RPMI7951 (cell line): ENCODE measurements at regions not wholly inside any gene's neighbourhood (a gene's known extent, or its start where the extent isn't known, plus 50 kb on each side); places are given as distances from the start of the nearest gene placed in this dataset.

Source experiments
- DNase-seq: peaks from one replicate; pipeline ENCODE4 v3.0.0-alpha.2; 2012; ENCODE audit warnings: low read depth

DNA sequence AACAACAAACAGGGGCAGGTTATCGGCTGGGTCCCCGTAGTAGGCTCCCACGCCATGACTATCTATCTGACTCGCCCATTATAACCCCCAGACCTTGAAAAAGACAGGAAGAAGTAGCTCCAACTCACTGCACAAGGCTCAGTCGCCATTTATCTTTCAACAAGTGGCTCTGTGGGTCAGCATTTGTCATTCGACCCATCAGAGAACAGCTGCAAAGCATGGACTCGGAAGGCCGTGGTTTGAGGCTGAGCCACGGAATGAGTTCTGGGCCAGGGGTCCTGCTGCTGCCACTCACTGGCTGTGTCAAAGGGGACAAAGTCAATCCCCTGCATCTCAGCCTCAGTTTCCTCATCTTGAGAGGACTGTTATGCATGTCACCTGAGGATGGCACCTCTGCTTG, 131.0 kb downstream of the DMRTA2 start:
- DNase-seq: no peak

DNA sequence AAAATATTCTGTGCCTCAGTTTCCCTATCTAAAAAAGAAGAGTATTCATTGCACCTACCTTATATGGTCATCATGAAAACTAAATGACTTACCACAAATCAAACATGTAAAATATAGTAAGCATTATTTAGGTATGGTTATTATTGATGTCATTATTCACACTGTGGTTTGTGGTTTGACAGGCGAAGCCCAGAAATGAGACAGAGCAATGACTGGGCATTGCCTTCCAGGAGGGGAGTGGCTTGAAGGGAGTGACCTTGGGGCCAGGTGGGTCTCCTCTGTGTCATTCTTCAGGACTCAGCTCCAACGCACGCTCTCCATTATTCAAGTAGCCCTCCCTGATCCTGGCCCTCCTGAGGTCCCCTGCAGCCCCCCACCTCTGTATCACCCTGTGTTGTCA, 133.7 kb downstream of the DMRTA2 start:
- DNase-seq: no peak

DNA sequence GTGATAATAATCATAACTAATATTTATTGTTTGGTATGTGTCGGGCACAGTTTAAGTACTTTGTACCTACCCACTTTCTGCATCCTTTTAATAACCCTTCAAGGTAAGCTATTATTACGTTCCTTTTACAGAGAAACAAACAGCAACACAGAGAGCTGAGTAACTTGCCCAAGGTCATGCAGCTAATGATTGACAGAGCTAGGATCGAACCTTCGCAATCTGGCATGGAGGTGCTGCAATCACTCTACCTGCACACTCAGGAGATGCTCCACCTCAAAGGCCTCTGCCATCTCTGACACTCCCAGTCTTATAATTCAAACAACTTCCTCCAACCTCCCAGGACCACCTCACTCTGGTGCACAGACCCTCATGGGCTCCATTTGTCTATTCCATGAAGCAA, 137.2 kb downstream of the DMRTA2 start:
- no peak for DNase-seq

DNA sequence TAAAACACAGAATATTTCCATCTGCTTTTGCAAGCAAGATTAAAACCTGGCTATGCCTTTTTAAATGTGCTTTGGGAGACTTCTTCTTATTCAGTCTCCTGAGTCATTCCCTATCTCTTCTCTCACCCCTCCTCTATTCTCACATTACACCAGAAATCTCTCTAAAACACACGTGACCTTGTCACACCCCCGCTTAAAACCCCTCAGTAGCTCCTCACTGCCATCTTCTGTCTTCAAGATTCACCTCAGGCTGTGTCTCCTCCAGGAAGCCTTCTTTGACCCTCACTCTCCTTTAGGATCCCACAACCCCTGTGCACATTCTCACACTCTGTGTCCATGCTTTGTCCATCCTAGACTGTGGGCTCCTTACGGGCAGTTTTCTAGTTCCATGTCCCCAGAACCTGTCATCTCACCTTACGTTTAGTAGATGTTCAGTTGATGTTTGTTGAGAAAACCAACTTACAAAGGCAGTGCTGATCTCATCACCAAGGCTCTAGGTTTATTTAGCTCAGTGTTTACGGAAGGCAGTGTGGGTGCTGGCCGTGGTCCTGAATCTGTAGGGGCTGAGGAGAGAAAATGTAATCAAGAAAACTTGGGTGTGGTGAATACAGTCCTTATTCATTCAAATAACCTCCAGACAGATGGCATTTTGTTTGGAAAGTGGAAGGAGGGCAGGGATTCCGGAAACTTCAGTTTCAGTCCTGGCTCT, 143.5 kb downstream of the DMRTA2 start:
- no peak for DNase-seq

DNA sequence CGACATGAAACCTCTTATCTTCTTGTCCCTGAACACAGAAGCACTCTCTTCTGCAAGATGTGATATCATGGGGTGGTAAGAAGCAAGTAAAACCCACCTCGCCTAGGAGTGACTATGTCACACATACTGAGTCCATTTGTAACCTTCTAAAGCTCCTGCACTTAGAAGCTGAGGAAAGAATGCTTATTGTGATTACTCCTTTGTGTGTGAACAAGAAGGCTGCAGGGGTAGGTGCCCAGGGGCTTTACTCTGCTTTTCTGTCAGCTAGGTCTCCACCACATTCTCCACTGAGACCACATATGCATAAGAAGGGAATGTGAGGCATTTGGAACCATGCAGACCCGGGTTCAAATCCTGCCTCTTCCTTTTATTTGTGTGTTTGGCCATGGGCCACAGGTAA, 144.3 kb downstream of the DMRTA2 start:
- no peak for DNase-seq

DNA sequence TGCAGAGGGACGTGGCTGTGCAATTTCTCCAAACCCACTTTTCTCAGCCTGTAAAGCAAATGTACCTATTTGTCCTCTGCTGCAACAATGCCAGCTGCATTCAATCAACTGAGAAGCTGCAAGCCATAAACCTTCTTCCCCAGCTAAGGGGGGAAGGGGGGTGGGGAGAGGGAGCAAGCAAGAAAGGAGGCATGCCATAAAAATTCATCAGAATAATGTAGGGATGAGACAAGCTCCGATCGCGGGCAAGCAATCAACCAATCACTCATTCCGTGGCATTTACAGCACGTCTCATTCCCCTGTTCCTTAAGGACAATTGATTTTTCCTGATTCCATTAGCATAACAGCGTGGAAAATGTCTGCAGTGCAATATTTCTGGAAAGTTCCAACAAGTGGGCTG, 144.8 kb downstream of the DMRTA2 start:
- DNase-seq: no peak

DNA sequence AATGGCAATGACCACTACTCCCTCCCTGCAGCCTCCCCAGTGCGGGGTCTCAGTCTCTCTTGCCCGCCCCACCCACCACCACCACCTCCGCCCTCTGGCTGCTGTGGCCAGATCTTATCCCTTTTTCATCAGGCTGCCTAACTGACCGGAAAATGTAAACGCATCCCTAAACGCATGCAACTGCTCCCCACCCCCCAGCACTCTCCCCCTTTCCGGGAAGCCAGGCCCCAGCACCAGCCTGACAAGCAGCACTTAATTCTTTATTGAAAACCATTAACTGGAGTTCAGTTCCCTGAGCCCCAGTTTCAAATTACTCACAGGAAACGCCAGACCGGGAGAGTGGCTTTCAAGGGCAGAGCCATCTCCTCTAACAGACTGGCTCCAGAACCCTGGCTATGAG, 147.7 kb downstream of the DMRTA2 start:
- DNase-seq: no peak

DNA sequence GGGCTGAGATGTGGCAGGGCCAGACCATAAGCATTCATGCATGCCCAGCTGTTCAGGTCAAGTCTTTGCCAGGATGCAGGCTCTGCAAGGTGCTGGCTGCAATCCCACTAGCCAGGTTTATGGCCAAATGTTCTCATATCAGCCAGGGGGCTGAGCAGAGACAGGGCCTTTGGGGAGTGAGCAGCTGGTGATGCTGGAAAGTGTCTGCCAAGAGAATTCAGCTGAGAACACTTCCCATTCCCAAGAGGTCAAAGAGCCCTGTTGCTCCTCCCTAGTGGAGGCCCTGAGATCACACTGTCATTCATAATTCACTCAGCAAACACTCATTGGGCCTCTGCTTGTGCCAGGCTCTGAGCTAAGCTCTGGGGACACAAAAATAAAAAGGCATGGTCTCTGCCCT, 150.3 kb downstream of the DMRTA2 start:
- DNase-seq: no peak

DNA sequence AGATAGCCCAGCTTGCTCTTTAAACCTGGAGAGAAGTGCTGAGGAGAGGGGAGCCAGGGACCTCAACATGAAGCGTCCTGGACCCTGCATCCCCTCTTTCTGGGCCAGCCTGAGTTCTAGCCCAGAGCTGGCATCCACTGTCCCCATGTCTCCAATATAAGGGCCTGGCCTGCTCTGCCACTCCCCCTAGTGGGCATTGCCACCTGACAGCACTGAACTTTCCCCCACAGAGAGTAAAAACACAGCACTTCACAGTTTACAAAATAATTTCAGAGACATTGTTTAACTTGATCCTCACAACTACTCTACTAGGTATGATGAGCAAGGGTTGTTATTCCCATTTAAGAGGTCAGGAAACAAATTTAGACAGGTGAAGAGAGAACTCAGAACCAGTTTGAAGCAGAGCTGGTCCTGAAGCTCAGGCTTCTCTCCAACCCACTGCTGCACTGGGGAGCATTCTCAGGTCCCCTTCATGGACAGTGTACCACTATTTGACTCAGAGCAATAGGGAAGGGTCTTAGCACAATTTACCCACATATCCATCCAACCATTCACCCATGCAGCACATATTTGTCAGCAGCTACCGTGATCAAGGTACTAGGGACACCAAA, 151.2 kb downstream of the DMRTA2 start:
- no peak for DNase-seq

DNA sequence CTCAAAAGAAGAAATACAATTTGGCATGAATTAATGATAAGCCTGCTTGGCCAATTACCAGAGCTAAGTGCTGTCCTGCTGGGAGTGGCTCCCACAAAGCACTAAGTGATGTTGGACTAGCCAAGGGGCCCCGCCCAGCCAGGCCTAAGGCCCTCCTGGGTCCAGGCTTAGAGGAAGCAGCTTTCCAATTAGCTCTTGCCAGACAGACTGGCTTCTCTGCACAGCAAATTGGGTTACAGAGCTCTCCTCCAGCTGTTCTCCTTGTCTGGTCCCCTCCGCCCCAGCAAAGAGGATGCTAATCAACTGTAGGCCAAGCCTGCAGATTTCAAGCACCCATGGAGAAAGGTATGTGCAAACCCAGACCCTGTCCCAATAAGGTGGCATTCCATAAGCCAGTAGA, 151.9 kb downstream of the DMRTA2 start:
- DNase-seq: no peak

DNA sequence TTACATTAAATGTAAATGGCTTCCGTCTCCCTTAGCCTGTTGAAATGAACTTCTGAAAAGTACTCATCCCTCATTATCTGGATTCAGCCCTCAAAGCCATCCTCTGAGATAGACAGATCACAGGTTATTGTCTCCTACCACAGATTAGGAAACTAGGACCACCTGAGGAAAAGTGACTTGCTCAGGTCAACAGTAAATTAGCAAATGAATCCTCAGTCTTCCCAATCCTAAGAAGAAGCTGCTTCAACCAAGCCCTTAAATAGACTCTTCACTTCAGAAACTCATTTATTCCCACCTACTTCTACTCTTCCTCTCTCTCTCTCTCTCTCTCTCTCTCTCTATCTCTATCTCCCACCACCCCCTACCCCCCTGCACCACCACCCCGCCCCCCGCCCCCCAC, 152.3 kb downstream of the DMRTA2 start:
- DNase-seq: no peak

DNA sequence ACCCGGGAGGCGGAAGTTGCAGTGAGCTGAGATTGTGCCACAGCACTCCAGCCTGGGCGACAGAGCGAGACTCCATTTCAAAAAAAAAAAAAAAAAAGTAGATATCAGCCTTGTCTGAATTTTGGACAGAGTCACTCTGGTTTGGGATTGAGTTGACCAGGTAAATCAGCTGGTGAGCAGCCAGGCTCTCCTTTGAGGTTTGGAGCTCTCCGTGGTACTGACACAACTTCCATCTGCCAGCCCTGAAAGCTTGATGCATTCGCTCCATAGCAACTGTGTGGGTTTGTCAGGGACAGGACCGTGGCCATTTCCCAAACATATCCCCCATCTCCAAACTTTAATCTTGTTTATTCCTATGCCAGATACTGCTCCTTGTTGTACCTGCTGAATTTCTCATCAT, 155.2 kb downstream of the DMRTA2 start:
- DNase-seq: no peak

DNA sequence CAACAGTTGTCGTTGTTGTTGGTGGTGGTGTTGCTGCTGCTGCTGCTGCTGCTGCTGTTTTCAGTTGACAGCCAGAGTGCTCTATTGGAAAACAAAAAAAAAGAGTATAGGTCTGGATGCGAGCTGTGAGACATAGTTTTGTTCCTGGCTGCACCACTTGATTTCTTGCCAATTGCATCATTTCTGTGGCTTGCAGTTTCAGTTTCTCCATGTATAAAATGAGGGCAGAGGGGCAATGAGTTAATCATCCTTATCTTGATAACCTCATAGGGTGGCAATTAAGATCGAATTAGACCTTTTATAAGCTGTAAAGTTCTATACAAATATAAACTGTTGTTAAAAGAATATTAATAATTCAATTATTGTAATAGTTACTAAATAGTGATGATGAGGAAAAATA, 156.7 kb downstream of the DMRTA2 start:
- DNase-seq: no peak

DNA sequence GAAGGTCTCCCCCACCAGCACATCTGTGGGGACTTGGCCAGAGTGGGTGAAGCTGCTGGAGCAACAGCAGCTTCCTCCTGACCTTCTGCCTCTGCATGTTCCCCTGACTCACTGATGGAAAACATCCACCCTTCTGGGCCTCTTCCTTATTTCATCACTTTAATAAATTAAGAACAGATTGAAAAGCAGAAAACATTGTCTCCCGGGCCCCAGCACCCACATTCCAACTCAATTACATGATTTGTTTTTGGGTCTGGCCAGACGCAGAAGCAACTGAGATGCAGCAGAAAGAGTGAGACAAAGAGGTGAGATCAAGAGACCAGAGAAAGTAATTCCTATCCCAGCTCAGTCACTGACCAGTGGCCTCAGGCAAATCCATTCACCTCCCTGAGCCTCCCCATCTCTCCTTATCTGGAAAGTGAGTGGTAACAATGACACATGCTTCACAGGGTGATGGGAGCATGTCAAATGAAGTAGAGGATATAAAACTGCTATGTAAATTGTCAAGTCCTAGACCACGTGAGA, 157.1 kb downstream of the ELAVL4 start:
- no peak for DNase-seq

DNA sequence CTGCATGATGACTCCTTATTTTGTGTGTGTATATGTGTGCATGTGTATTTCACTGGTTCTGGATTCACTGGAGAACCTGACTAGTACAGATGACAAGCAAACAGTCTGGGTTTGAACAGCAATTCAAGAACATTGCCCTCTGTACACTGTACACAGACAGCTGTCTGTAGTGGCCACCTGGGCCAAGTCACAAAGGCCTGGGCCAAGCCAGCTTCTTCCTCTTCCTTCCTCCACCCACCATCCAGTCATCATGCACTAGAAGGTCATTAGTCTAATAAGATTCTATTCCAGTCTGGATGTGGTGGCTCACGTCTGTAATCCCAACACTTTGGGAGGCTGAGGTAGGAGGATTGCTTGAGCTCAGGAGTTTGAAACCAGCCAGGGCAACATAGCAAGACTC, 155.9 kb downstream of the ELAVL4 start:
- no peak for DNase-seq

DNA sequence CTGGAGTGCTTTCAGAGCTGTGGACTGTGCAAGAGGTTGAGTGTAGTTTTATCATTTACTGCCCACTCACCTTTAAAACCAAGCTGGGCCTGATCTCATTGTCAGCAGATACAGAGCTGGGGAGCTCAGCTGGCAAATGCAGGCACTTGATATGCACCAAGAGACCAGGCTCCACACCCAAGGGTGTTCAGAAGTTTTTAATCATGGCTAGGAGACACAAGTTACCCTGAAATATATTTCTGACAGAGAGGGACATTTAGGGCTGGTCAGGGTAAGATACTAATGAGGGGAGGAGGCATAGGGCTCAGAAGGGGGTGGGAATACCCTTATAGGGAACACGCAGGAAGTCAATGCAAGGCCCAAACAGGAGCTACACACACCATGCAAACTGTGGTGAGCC, 153.7 kb downstream of the ELAVL4 start:
- DNase-seq: no peak

DNA sequence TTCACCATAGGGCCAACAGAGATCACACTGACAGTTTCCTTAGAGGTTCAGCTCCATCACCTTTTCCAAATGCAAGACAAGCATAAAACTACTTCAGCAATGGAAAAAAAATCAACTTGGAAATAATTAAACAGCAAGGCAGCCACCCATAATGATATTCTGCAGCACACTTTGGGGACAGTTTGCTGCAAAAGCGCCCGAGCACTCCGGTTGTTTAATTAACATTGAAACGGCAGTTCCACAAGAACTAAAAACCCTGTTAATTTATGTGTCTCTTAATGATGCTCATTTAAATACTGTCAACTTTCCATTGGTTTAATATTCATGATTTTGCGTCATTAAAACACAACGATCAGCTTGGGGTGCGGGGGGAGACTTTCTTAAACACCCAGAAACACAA, 153.2 kb downstream of the ELAVL4 start:
- DNase-seq: no peak

DNA sequence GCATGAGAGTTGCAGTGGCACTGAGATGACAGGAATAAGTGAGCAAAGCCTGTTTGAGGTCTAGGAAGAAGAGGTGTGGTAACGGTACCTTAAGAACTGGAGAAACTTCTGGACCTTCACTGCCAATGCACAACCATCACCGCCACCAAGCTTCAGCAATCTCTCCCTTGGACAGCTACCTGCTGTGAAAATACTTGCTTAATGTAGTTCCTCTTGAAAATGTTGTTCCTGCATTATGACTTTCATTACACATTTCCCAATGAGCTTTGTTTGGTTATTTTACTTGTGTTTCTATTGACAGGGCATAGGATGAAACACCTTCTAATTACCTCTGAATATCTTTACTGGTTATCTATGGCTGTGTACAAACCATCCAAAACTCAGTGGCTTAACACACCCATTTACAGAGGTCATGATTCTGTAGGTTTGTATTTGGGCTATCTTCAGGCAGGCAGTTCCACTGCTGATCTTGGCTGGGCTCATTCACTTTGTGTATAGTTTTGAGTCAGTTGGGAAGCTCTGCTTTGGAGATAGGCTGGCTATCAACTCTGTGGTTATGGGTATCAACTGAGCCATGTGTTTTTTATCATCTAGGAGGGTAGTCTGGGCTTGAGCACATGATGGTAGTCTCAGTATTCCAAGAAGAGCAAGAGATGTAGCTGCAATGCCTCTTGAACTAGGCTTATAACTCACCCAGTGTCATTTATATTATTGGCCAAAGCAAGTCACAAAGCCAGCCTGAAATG, 149.4 kb downstream of the ELAVL4 start:
- DNase-seq: no peak

DNA sequence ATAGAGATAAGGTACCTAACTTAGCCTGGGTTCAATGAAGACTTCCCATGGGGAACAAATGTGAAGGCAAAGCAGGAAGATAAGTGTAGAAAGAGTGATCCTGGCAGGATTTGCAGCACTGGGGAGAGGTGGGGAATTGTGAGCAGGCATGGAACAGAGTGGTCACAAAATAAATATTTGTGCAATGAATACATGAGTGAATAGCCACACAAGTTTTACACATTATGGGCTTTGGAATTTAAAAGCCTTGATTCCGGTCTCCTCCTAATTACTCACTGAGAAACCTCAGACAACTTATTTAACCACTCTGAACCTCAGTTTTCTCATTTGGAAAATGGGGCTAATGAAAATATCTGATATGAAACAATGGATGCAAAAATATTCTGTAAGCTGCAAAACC, 148.3 kb downstream of the ELAVL4 start:
- DNase-seq: no peak
